ENCODE measurements at regions not wholly inside any gene's neighbourhood (a gene's known extent, or its start where the extent isn't known, plus 50 kb on each side); places are given as distances from the start of the nearest gene placed in this dataset.

DNA sequence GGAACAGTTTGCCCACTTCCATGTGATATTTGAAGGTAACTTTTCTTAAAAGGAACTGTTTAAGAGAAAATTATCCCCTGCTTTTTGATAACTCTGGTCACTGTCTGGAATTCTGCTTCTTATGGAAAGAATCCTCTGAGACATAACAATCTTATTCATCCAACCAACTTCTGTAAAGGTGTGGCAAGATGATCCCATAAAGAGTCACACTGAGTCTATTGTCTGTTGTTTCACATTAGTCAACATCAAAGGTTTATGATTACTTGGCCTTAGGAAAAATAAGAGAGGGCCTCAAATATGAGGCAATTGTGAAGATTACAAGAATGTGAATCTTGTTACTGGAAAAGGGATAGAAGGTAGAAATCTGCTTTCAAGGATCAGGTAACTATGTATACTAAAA is 88.0 kb upstream of the MAGEB18 start:
- ATAC-seq: no peak

DNA sequence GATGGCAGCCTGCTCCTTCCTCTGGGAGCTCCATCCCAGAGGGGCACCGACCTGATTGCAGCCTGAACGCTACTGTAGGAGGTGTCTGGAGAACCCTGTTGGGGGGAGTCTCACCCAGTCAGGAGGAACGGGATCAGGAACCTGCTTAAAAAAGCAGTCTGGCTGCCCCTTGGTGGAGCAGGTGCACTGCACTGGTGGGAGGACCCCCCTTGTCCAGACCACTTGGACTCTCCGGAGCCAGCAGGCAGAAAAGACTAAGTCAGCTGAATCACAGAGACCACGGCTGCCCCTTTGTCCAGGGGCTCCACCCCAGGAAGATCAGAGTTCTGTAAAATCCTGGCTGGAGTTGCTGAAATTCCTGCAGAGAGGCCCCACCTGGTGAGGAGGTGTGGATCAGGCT is 67.3 kb upstream of the MAGEB18 start:
- no peak for ATAC-seq

DNA sequence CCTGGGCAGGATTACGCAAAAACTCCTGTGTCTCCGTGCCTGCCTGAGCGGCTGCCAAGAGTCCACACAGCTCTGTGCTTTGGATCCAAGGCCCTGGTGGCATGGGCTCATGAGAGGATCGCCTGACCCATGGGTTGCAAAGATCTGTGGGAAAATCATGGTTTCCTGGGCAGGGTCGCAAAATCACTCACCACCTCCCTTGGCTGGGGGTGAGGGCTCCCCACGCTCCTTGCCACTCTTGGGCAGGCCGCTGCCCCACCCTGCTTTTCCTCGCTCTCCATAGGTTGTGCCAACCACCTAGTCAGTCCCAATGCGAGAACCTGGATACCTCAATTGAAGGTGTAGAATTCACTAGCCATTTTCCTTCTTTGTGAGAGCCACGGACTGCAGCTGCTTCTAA is 66.5 kb upstream of the MAGEB18 start:
- no peak for ATAC-seq

DNA sequence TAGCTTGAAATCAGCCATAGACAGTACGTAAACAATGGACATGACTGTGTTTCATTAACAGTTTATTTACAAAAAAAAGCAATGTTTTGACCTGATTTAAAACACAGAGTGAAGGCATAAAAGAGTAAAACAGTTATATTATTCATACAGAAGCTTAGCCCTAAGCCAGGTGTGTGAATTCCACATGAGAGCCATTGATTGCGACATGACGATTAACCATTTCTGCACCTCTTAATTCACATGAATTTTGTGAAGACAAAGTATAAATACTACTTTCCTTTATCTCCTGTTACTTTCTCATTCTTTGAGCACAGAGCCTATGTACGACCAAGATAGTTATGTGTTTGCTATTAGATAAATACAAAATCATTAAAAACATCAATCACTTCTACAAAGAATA is 55.0 kb upstream of the MAGEB18 start:
- ATAC-seq: no peak
